GM18867 (cell line): ENCODE measurements at regions not wholly inside any gene's neighbourhood (a gene's known extent, or its start where the extent isn't known, plus 50 kb on each side); places are given as distances from the start of the nearest gene placed in this dataset.
A peak's percentile ranks its signal among the peaks of the same experiment; 100 is the strongest.

Source experiments
- ATAC-seq: cut with Tn5 transposase; IDR thresholded peaks from one replicate; pipeline ENCODE4 v1.9.1; 2021; ENCODE audit warnings: mild to moderate bottlenecking, moderate library complexity; ENCODE audit not compliant: unreplicated experiment

DNA sequence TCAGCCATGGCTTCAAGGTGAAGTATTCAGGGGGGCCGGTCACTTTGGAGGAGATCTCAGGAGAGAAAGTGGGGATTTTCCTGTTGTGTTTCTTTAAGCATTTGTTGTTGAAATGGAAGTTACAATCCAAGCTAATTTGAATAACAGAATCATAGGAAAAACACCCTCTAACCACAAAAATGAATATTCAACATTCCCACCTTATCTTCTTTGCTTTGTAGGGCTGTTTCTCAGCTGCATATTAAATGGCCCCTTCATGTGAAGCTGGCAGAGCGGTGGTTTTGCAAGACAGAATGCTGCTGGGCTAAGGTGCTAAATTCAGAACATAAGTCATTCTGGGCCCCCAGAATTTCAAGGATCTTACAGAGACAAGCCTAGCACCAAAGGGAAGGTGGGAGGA lies 279.0 kb downstream of the RRAGC start:
- ATAC-seq: no peak

DNA sequence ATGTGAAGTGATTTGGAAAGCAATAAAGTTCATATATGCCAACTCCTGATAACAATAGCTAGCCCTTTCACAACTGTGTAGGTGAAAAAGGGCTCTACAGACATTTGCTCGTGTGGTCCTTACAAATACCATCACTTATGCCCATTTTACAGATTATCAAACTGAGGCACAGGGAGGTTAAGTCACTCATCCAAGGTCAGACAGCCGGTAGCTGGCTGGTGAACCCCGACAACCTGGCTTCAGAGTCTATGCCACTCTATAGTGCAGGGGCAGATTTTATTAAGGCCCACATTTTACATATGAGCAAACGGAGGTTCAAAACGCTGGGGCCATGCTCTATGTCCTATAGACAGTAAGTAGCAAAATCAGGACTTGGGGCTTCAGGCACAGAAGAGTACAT lies 280.5 kb downstream of the RRAGC start:
- ATAC-seq: no peak

GRCh38 chr1:38578271-38578951 lies 281.2 kb downstream of the RRAGC start:
- ATAC-seq: no peak

- no peak for ATAC-seq
These were observed 281.7 kb downstream of the RRAGC start for GRCh38 chr1:38577937-38578270.

- no peak for ATAC-seq
These were observed 282.2 kb downstream of the RRAGC start for GRCh38 chr1:38577385-38577784.

- no peak for ATAC-seq
These were observed 283.3 kb downstream of the RRAGC start for GRCh38 chr1:38576241-38576640.

- no peak for ATAC-seq
These were observed 287.8 kb downstream of the RRAGC start for GRCh38 chr1:38571726-38572125.

GRCh38 chr1:38570657-38570975 lies 289.0 kb downstream of the RRAGC start:
- no peak for ATAC-seq

DNA sequence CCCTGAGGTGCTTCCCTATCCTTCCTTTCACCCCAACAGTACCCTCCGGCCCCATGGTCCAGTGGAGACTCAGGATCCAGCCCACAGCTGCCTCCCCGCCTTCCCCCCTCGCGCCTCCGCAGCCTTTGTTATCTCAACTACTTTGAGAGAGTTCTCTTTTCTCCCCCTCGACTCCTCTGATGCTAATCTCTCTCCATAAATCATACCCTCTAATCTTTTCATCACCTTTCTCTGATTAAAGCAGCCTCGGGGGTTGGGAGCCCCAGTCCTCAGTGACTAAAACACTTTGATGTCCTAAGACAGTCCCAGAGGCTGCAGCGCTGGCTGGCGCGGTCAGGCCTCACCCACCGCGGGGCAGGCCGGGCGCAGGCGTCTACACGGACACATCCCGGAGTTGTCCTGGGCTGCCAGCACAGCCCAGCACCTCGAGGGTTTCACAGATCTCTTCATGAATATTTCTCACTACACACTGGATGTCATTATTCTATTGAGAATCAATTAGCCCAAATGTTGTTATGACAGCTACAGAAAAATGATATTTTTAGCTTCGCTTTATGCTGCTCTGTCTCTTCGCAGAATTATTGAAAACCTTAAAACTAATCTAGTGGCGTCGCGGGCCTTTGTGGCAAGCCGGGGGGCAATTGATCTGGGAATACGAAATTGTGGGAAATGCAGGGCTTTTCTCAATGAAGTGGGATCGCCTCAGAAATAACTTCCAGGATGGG lies 289.5 kb downstream of the RRAGC start:
- ATAC-seq: no peak

DNA sequence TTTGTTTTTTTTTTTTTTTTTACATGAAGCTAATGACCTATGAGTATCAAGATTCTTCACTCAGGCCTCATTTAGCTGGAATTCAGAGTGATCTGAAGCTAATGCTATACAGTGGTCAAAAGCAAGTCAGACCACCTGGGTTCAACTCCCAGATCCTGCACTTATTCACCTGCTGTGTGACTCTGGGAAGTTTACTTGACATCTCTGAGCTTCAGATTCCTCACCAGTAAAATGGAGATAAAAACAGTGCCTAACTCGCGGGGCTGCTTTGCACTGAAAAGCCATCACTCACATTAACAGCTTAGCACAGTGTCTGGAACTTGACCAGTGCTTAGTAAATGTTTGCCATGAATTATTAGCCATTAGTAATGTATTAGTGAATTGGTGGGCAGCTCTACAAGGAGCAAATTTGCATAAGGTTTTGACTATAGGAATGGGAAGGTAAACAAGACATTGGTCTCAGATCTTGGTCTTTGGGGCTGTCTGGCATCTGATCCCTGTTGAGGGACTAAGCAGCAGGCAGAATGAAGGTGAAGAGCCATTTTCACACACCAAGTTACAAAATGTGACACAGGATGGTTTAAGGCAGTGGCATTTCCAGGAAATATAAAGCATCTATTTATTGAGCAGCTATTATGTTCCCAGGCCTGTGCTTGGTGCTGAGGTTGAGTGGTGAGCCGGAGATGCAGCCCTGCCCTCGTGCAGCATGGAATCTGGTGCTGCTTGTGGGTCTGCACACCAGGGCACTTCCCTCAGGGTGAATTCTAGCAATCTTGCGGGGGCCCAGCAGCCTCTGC lies 291.3 kb downstream of the RRAGC start:
- ATAC-seq: no peak

- no peak for ATAC-seq
These were observed 292.2 kb downstream of the RRAGC start for GRCh38 chr1:38567401-38567800.

- ATAC-seq: no peak
These were observed 294.5 kb downstream of the RRAGC start for GRCh38 chr1:38565020-38565491.

GRCh38 chr1:38563942-38564735 lies 295.4 kb downstream of the RRAGC start:
- no peak for ATAC-seq

DNA sequence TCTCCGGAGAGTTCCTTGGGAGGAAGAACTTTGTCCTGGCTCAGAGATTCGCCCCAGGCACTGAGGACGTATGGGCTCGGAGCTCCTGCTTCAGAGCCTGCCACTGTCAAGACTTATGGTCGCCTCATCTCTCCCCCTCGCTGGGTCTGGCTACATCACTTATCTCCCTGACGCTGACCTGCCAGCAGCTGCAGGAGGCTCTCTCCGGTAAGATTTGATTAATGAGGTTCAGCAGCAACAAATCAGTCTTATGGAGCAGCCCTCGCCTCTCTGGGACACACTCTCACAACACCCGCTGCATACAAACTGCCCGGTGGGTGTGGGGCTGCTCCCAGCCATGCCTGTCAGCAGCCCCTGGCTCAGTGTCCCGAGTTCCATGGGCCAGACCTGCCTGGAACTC lies 297.8 kb downstream of the RRAGC start:
- no peak for ATAC-seq

DNA sequence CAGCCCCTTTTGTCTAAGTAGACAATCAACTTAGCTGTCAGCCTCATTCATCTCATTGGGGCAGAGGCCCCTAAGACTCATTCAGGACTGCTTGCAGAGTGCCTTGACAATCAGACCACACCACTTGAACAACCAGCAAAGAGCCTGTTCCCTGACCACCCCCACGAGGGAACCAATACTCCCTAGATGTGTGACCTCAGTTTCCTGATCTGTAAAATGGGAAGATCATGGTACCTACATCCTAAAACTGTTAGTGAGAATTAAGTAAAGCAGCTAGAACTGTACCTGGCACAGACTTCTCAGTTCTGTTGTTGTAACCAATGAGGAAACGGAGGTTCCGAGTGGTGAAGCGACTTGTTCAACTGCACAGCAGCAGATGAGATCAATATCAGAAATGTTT lies 298.5 kb downstream of the RRAGC start:
- ATAC-seq: no peak

- no peak for ATAC-seq
These were observed 299.1 kb downstream of the RRAGC start for GRCh38 chr1:38560457-38560856.

- peak; percentile 72 for ATAC-seq
These were observed 300.0 kb downstream of the RRAGC start for GRCh38 chr1:38559446-38560165.

- ATAC-seq: peak; percentile 31
These were observed 300.8 kb downstream of the RRAGC start for GRCh38 chr1:38558500-38559445.

DNA sequence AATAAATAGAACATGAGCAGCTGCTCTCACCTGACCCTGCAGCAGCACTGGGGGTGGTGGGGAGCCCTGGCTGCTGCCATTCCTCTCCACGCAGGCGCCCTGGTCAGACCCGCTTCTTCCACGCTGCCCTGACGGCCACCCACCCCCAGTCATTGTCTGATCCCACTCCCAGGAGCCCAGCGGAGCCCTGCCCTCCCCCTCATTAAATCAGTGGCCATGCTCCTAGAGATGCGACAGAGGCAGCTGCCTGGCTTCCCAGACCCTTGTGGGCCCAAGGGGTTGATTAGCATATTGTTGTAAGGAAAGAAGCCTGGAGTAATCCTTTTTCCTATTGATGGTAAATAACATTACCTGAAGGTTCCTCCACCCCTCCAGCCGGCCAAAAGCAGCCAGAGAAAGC lies 301.5 kb downstream of the RRAGC start:
- no peak for ATAC-seq
